Calu3 (cell line): ENCODE measurements at regions not wholly inside any gene's neighbourhood (a gene's known extent, or its start where the extent isn't known, plus 50 kb on each side); places are given as distances from the start of the nearest gene placed in this dataset.
"Not testable (repeated sequence)": the region's sequence is repeated elsewhere in the genome, so short reads cannot be mapped to it uniquely, and the experiment has no call there.

Experiments used
- BruUV-seq: library from RNA; stranded (reverse); fragments of 400-500 nt; replicated peaks from 2 replicates; lab custom pipeline; 2021; lab: Mats Ljungman, UMichigan
- CTCF ChIA-PET: fragments of 300-600 bp; sonication (Branson Sonifier 250); formaldehyde crosslinking; loops from one replicate; lab custom pipeline; 2022; ENCODE audit warnings: antibody characterized with exemption; lab: Charles Lee
- DNase-seq: peaks from one replicate; pipeline ENCODE4 v3.0.0; 2022
- H3K27ac Mint-ChIP-seq: one replicate; pipeline ENCODE4 v1.8.0; 2022; ENCODE audit warnings: mixed read lengths; ENCODE audit not compliant: unreplicated experiment
- H3K27me3 Mint-ChIP-seq: one replicate; pipeline ENCODE4 v1.8.0; 2022; ENCODE audit warnings: mixed read lengths; ENCODE audit not compliant: unreplicated experiment
- H3K36me3 Mint-ChIP-seq: one replicate; pipeline ENCODE4 v1.8.0; 2022; ENCODE audit warnings: mild to moderate bottlenecking, moderate library complexity, mixed read lengths; ENCODE audit not compliant: insufficient read depth, unreplicated experiment
- H3K4me1 Mint-ChIP-seq: one replicate; pipeline ENCODE4 v1.8.0; 2022; ENCODE audit warnings: mild to moderate bottlenecking, low read depth, mixed read lengths; ENCODE audit not compliant: unreplicated experiment
- H3K4me3 Mint-ChIP-seq: one replicate; pipeline ENCODE4 v1.8.0; 2022; ENCODE audit warnings: mild to moderate bottlenecking, low read depth, moderate library complexity, mixed read lengths; ENCODE audit not compliant: unreplicated experiment
- H3K9me3 Mint-ChIP-seq: one replicate; pipeline ENCODE4 v1.8.0; 2022; ENCODE audit warnings: low read depth, mixed read lengths; ENCODE audit not compliant: unreplicated experiment
- intact Hi-C: fragments of 100-400 bp; cut with micrococcal nuclease; formaldehyde crosslinking; loops from one replicate; pipeline ENCODE4 v1.10.0; 2022; ENCODE audit not compliant: unreplicated experiment
- TF ChIP-seq, protein P1 (sequence below): fragments of 200-600 bp; IDR thresholded peaks from one replicate; pipeline ENCODE4 v1.8.0; 2022; ENCODE audit warnings: antibody characterized with exemption; ENCODE audit not compliant: unreplicated experiment

DNA sequence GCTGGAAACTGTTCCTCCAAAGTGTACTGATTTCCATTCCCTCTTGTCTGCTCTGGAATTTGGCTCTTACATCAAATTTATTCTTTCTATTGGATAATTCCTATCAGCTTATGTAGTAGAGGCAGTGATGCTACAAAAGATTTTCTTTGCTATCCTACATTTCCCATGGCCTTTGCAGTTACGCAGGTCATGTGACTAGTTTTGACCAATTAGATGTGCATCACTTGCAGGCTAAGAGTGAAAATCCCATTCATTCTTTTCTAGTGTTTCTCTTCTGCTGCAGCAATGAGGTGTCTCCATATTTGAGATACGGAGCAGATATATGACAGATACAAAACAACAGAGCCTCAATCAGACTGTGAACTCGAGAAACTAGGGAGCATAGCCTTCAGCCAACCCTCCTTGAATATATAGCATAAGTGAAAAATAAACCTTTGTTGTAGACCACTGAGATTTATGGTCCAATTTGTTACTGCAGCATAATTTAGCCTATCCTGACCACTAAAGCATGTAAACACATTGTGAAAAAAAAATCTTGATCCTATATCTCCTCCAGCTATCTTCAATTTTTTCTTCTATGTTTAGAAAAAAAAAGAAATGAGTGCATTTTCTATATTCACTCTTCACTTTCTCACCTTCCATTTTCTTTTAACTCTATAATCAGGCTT, 102.0 kb downstream of the HNMT start:
- Mint-ChIP-seq H3K9me3 (no peaks in the 10 kb centered on the region), H3K4me1 (no peaks in the 10 kb centered on the region), H3K27me3 (no peaks in the 10 kb centered on the region), H3K27ac (no peak overlapping the region), H3K36me3 (no peaks in the 10 kb centered on the region), H3K4me3 (no peak overlapping the region)
- no TSS peak for BruUV-seq
- intact Hi-C loops = no loop called here
- CTCF ChIA-PET = no interaction called here
- DNase-seq = no peak
- TF ChIP-seq, protein P1, sequence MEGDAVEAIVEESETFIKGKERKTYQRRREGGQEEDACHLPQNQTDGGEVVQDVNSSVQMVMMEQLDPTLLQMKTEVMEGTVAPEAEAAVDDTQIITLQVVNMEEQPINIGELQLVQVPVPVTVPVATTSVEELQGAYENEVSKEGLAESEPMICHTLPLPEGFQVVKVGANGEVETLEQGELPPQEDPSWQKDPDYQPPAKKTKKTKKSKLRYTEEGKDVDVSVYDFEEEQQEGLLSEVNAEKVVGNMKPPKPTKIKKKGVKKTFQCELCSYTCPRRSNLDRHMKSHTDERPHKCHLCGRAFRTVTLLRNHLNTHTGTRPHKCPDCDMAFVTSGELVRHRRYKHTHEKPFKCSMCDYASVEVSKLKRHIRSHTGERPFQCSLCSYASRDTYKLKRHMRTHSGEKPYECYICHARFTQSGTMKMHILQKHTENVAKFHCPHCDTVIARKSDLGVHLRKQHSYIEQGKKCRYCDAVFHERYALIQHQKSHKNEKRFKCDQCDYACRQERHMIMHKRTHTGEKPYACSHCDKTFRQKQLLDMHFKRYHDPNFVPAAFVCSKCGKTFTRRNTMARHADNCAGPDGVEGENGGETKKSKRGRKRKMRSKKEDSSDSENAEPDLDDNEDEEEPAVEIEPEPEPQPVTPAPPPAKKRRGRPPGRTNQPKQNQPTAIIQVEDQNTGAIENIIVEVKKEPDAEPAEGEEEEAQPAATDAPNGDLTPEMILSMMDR = no peak

DNA sequence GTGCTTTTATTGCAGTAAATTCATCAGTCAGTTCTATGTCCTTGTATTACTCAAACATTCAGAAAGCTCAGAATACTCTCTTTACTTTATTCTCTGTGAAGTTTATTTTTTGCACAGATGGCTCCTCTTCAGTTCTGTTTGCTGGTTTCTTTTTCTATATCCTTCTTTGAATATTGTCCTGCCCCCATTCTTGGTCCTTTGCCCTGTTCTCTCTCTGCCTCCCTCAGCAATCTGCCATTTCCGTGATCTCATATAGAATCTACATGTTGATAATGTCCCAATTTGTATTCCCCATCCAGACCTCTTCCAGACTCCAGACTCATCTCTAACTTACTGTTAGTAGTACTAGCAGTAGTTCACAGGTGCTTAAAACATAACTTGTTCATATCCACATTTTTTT, 102.6 kb downstream of the HNMT start:
- CTCF ChIA-PET = no interaction called here
- Mint-ChIP-seq H3K4me3 (no peak overlapping the region), H3K27me3 (no peaks in the 10 kb centered on the region), H3K4me1 (no peaks in the 10 kb centered on the region), H3K36me3 (no peaks in the 10 kb centered on the region), H3K27ac (no peak overlapping the region), H3K9me3 (no peaks in the 10 kb centered on the region)
- TF ChIP-seq, protein P1 = no peak
- DNase-seq = no peak
- no TSS peak for BruUV-seq
- intact Hi-C loops = no loop called here

DNA sequence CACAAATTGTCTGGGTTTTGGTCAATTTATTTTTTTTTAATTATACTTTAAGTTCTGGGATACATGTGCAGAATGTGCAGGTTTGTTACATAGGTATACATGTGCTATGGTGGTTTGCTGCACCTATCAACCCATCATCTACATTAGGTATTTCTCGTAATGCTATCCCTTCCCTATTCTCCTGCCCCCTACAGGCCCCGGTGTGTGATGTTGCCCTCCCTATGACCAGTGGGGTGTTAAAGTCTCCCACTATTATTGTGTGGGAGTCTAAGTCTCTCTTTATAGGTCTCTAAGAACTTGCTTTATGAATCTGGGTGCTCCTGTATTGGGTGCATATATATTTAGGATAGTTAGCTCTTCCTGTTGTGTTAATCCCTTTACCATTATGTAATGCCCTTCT, 104.4 kb downstream of the HNMT start:
- H3K27me3 Mint-ChIP-seq, H3K4me3 Mint-ChIP-seq, H3K27ac Mint-ChIP-seq, intact Hi-C loops, H3K4me1 Mint-ChIP-seq, H3K36me3 Mint-ChIP-seq, BruUV-seq, DNase-seq, H3K9me3 Mint-ChIP-seq: not testable (repeated sequence)
- CTCF ChIA-PET = interaction anchor here (0.7 to 1.3 kb wide), 2 partner anchors 38 to 192 kb away, joined by 3 to 5 read pairs; no protein-coding TSS in a partner anchor

DNA sequence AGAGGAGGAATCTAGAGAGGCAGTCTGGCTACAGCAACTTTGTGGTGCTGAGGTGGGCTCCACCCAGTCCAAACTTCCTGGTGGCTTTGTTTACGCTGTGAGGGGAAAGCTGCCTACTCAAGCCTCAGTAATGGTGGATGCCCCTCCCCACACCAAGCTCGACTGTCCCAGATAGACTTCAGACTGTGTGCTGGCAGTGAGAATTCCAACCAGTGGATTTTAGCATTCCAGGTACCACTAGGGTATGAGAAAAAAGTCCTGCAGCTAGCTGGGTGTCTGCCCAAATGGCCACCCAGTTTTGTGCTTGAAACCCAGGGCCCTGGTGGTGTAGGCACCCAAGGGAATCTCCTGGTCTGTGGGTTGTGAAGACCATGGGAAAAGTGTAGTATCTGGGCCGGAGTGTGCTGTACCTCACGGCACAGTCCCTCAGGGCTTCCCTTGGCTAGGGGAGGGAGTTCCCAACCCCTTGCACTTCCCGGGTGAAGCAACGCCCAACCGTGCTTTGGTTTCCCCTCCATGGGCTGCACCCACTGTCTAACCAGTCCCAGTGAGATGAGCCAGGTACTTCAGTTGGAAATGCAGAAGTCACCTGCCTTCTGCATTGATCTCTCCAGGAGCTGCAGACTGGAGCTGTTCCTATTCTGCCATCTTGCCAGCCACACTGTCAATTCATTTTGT, 106.9 kb downstream of the HNMT start:
- H3K27me3 Mint-ChIP-seq, H3K36me3 Mint-ChIP-seq, H3K9me3 Mint-ChIP-seq, intact Hi-C loops, BruUV-seq, H3K4me3 Mint-ChIP-seq, H3K27ac Mint-ChIP-seq, DNase-seq, H3K4me1 Mint-ChIP-seq: not testable (repeated sequence)
- CTCF ChIA-PET = interaction anchor here (1.8 kb wide), 1 partner anchor 19 kb away, joined by 4 read pairs; no protein-coding TSS in a partner anchor

DNA sequence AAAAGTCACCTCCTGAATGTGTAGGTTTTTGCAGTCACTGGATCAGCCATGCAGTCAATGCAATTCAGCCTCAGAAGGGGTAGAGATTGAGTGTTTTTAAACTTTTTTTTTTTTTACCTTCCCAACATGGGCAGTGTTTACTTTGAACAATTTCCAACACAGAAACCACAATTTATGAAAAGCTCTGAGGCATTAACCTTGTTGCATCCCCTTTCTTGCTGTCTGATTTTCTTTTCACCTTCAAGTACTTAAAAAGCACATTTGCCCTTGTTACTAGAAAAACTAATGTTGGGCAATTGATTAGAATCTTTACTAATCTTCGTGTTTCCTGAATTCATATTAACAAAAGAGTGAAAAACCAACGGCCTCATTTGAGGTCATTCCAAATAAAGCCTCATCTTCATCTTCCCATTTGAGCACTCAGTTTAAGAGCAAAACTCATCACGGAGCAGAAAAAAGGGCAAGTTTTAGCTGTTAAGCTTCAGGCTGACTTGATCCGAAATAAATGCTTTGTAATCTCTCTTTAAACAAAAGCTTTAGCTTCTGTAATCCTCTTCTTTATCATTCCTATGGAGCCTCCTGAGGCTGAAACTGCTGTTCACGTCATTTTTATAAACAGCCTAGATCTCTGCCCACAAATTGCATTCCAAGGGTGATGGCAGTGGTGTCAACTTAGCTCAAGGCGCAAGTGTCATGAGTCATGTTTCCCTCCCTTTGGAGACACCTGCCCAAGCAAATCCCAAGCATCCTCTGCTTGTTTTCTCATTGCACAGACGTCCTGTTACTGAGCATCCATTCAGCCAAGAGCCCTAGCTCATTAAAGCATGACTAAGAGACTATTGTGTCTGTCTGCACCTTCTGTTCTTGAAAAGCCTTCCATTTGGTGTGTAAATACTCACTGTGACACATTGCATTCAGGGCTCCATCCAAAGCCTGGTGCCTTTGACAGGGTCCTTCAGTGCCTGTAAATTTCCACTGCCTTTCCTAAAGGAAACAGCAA, 107.7 kb downstream of the HNMT start:
- Mint-ChIP-seq H3K27me3 (no peaks in the 10 kb centered on the region), H3K4me1 (no peaks in the 10 kb centered on the region), H3K36me3 (no peaks in the 10 kb centered on the region), H3K9me3 (peaks cover 2% of the 10 kb centered on the region), H3K27ac (no peak overlapping the region), H3K4me3 (no peak overlapping the region)
- no TSS peak for BruUV-seq
- DNase-seq = no peak
- CTCF ChIA-PET = interaction anchor here (0.9 to 1.8 kb wide), 2 partner anchors 18 to 715 kb away, joined by 3 to 4 read pairs; no protein-coding TSS in a partner anchor
- TF ChIP-seq, protein P1 = no peak
- intact Hi-C loops = no loop called here
